Smooth muscle cell (in vitro differentiated cells): ENCODE measurements at regions not wholly inside any gene's neighbourhood (a gene's known extent, or its start where the extent isn't known, plus 50 kb on each side); places are given as distances from the start of the nearest gene placed in this dataset.

ENCODE experiments used
- DNase-seq: peaks from one replicate; lab custom pipeline; 2025; ENCODE audit not compliant: unreplicated experiment; lab: John Stamatoyannopoulos, UW
- H2AFZ ChIP-seq: fragments of 200-600 bp; sonication (generic); 2 replicates; pipeline ENCODE4 v1.6.0; 2016; ENCODE audit warnings: antibody characterized with exemption, low read depth, mild to moderate bottlenecking
- H3F3A ChIP-seq: fragments of 200-600 bp; sonication (generic); 2 replicates; pipeline ENCODE4 v1.6.0; 2017; ENCODE audit warnings: antibody characterized with exemption, low read depth
- H3K27ac ChIP-seq: fragments of 200-600 bp; sonication (generic); 2 replicates; pipeline ENCODE4 v1.5.1; 2016; ENCODE audit warnings: low read depth, mild to moderate bottlenecking
- H3K27me3 ChIP-seq: fragments of 200-600 bp; sonication (generic); 2 replicates; pipeline ENCODE4 v1.6.1; 2016; ENCODE audit warnings: low read depth, mild to moderate bottlenecking
- H3K36me3 ChIP-seq: fragments of 200-600 bp; sonication (generic); 2 replicates; pipeline ENCODE4 v1.5.1; 2016; ENCODE audit warnings: low read depth
- H3K4me1 ChIP-seq: fragments of 200-600 bp; sonication (generic); 2 replicates; pipeline ENCODE4 v1.5.1; 2016; ENCODE audit warnings: low read depth
- H3K4me2 ChIP-seq: fragments of 200-600 bp; sonication (generic); 2 replicates; pipeline ENCODE4 v1.6.0; 2016; ENCODE audit warnings: mild to moderate bottlenecking
- H3K4me3 ChIP-seq: fragments of 200-600 bp; sonication (generic); 2 replicates; pipeline ENCODE4 v1.5.1; 2016; ENCODE audit warnings: mild to moderate bottlenecking
- H3K79me2 ChIP-seq: fragments of 200-600 bp; sonication (generic); 2 replicates; pipeline ENCODE4 v1.6.0; 2016; ENCODE audit warnings: low read depth, mild to moderate bottlenecking
- H3K9ac ChIP-seq: fragments of 200-600 bp; sonication (generic); 2 replicates; pipeline ENCODE4 v1.6.0; 2016; ENCODE audit warnings: low read depth
- H3K9me3 ChIP-seq: fragments of 200-600 bp; sonication (generic); replicated peaks from 2 replicates; pipeline ENCODE4 v1.5.1; 2016; ENCODE audit warnings: low read depth
- H4K20me1 ChIP-seq: fragments of 200-600 bp; sonication (generic); 2 replicates; pipeline ENCODE4 v1.6.0; 2016; ENCODE audit warnings: low read depth
- CTCF ChIP-seq: fragments of 200-600 bp; sonication (generic); IDR thresholded peaks from 2 replicates; pipeline ENCODE4 v1.5.1; 2017; ENCODE audit warnings: borderline replicate concordance, mild to moderate bottlenecking, antibody characterized with exemption; ENCODE audit not compliant: insufficient read depth, poor library complexity, severe bottlenecking
- WGBS: methylation state at CpG from one replicate; pipeline ENCODE4 v1.1.7; 2016; ENCODE audit warnings: low lambda C conversion rate; 5-methylcytosine and 5-hydroxymethylcytosine counted together

DNA sequence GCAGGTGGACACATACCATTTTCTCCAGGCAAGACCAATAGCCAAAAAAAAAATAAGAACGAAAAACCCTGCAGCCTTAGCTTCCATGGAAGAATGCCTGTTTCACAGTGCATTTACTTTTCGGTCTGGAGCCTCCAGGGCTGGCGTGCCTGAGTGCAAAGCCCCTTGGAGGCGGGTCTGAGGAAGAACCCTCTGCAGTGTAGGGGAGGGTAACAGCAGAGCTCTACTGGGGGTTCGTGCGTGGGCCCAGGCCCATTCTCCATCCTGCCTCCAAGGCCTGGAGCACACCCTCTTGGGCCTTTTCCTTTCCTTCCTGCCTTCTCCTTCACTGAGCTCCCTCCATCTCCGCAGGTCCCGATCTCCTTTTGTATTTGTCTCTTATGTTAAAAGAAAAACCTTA, 172.3 kb upstream of the GLI3 start:
- Histone ChIP-seq H3K36me3 (no peaks in the 10 kb centered on the region), H3K27ac (no peak overlapping the region), H3K79me2 (no peaks in the 10 kb centered on the region), H3K9me3 (no peaks in the 10 kb centered on the region), H4K20me1 (no peaks in the 10 kb centered on the region), H3F3A (no peaks in the 10 kb centered on the region), H3K4me1 (no peaks in the 10 kb centered on the region), H3K9ac (no peak overlapping the region), H3K4me3 (no peak overlapping the region), H2AFZ (no peak overlapping the region), H3K4me2 (no peak overlapping the region), H3K27me3 (no peaks in the 10 kb centered on the region)
- no peak for TF ChIP-seq CTCF
- WGBS = 90% methylated on average over 8 of the region's 8 CpGs
- no peak for DNase-seq

GRCh38 chr7:42407833-42408232, 170.8 kb upstream of the GLI3 start:
- no peak overlapping the region for H3K9ac ChIP-seq
- no peak for TF ChIP-seq CTCF
- no peaks in the 10 kb centered on the region for H3K36me3 ChIP-seq
- DNase-seq = no peak
- no peaks in the 10 kb centered on the region for H3K27me3 ChIP-seq
- H3K4me1 ChIP-seq = no peaks in the 10 kb centered on the region
- no peak overlapping the region for H3K27ac ChIP-seq
- no peaks in the 10 kb centered on the region for H3F3A ChIP-seq
- H3K4me3 ChIP-seq = no peak overlapping the region
- WGBS = 72% methylated on average over 4 of the region's 4 CpGs
- no peaks in the 10 kb centered on the region for H4K20me1 ChIP-seq
- H3K4me2 ChIP-seq = no peak overlapping the region
- no peaks in the 10 kb centered on the region for H3K9me3 ChIP-seq
- no peaks in the 10 kb centered on the region for H3K79me2 ChIP-seq
- H2AFZ ChIP-seq = no peak overlapping the region

- no peak for TF ChIP-seq CTCF
- no peak overlapping the region for H3K9ac ChIP-seq
- no peaks in the 10 kb centered on the region for H3K4me1 ChIP-seq
- no peak overlapping the region for H2AFZ ChIP-seq
- no peaks in the 10 kb centered on the region for H3K27me3 ChIP-seq
- no peaks in the 10 kb centered on the region for H3F3A ChIP-seq
- 91% methylated on average over 15 of the region's 15 CpGs for WGBS
- no peak overlapping the region for H3K27ac ChIP-seq
- no peaks in the 10 kb centered on the region for H3K79me2 ChIP-seq
- H3K4me3 ChIP-seq = no peak overlapping the region
- H3K36me3 ChIP-seq = no peaks in the 10 kb centered on the region
- H4K20me1 ChIP-seq = no peaks in the 10 kb centered on the region
- H3K9me3 ChIP-seq = no peaks in the 10 kb centered on the region
- DNase-seq = no peak
- no peak overlapping the region for H3K4me2 ChIP-seq
Observed at GRCh38 chr7:42407021-42407710, 170.2 kb upstream of the GLI3 start.

- Histone ChIP-seq H3K27ac (no peak overlapping the region), H3K79me2 (no peaks in the 10 kb centered on the region), H2AFZ (no peak overlapping the region), H3F3A (no peaks in the 10 kb centered on the region), H3K9ac (no peak overlapping the region), H3K4me3 (no peak overlapping the region), H4K20me1 (no peaks in the 10 kb centered on the region), H3K4me2 (no peak overlapping the region), H3K27me3 (no peaks in the 10 kb centered on the region), H3K36me3 (no peaks in the 10 kb centered on the region), H3K4me1 (no peaks in the 10 kb centered on the region), H3K9me3 (no peaks in the 10 kb centered on the region)
- TF ChIP-seq CTCF = no peak
- no peak for DNase-seq
- WGBS = 96% methylated on average over 16 of the region's 16 CpGs
Observed at GRCh38 chr7:42406358-42406757, 169.3 kb upstream of the GLI3 start.
